ENCODE measurements at regions not wholly inside any gene's neighbourhood (a gene's known extent, or its start where the extent isn't known, plus 50 kb on each side); places are given as distances from the start of the nearest gene placed in this dataset.

GRCh38 chr17:77725846-77726245 is 232.7 kb upstream of the TNRC6C start:
- H3K36me3 Mint-ChIP-seq, result peaks cover 3% of the 10 kb centered on the region
- H3K9me3 Mint-ChIP-seq, result peaks cover 0 to 5% (median 5%) of the 10 kb centered on the region in 3 donors

DNA sequence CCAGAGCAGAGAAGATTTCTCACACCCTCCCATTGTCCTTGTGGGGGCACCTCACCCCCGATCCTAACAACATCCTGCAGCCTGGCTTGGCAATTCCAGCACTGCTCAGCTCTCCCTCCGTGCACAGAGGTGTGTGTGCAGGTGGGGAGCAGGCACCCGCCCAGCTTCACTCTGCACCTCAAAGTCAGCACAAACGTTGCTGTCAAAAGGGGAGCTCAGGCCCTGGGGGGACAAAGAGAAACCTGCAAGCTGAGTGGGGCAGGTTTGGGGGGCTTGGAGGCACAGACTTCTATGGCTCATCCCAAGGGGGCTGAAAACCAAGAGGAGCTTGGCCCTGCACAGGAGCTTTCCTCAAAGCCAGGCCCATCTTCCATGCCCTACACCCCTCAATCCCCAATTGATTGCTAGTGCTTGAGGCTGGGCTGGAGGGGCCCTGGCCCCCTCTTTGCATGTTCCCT is 231.9 kb upstream of the TNRC6C start:
- peaks cover 0 to 4% (median 2%) of the 10 kb centered on the region in 3 donors for H3K4me1 Mint-ChIP-seq
- H3K9me3 Mint-ChIP-seq, result peaks cover 0 to 7% (median 5%) of the 10 kb centered on the region in 3 donors
- H3K27ac Mint-ChIP-seq, result no peak overlapping the region
- H3K36me3 Mint-ChIP-seq, result peaks cover 3% of the 10 kb centered on the region
- H3K4me3 Mint-ChIP-seq, result no peak overlapping the region
- H3K27me3 Mint-ChIP-seq, result peaks cover 42% of the 10 kb centered on the region

More at GRCh38 chr17:77725846-77726245, 232.7 kb upstream of the TNRC6C start:
- H3K4me1 Mint-ChIP-seq, result peaks cover 0 to 4% (median 2%) of the 10 kb centered on the region in 3 donors
- H3K27me3 Mint-ChIP-seq, result peaks cover 42% of the 10 kb centered on the region
- no peak overlapping the region for H3K4me3 Mint-ChIP-seq
- no peak overlapping the region for H3K27ac Mint-ChIP-seq

DNA sequence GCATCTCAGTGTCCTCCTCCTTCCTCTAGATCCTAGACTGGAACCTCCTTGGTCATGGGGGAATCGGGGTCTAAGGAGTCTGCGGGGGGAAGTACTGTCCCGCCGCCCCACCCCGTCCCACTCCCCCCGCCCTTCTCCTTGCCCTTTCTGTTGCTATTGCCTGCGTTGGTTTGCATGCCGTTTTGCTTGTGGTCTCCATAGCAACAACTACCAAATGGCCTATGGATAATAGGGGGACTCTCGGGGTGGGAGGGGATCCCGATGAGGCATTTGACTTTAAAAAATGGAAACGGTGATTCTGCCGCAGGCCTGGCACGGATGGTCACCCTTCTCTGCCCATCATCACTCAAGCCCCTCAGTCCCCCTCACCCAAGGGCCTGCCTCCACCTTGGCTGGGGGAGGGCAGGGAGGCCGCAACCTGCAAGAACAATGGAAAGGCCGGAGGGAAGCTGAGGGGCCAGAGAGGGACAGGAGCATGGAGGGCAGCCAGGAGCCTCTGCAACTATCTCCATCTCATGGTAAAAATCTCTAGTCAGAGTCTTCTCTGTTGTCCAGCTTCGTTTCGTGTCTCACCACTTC is 231.4 kb upstream of the TNRC6C start:
- H3K27me3 Mint-ChIP-seq, result peaks cover 45% of the 10 kb centered on the region
- H3K4me3 Mint-ChIP-seq, result no peak overlapping the region
- peaks cover 3% of the 10 kb centered on the region for H3K36me3 Mint-ChIP-seq
- H3K4me1 Mint-ChIP-seq, result peaks cover 0 to 4% (median 2%) of the 10 kb centered on the region in 3 donors
- peaks cover 0 to 9% (median 5%) of the 10 kb centered on the region in 3 donors for H3K9me3 Mint-ChIP-seq
- no peak overlapping the region for H3K27ac Mint-ChIP-seq

GRCh38 chr17:77728474-77728795 is 230.1 kb upstream of the TNRC6C start:
- peaks cover 0 to 3% (median 2%) of the 10 kb centered on the region in 3 donors for H3K4me1 Mint-ChIP-seq
- peaks cover 6% of the 10 kb centered on the region for H3K36me3 Mint-ChIP-seq
- no peak overlapping the region for H3K4me3 Mint-ChIP-seq
- H3K9me3 Mint-ChIP-seq, result peaks cover 5 to 17% (median 13%) of the 10 kb centered on the region in 3 donors
- no peak overlapping the region for H3K27ac Mint-ChIP-seq
- peaks cover 38% of the 10 kb centered on the region for H3K27me3 Mint-ChIP-seq

- peaks cover 6 to 21% (median 13%) of the 10 kb centered on the region in 3 donors for H3K9me3 Mint-ChIP-seq
- H3K27me3 Mint-ChIP-seq, result peaks cover 39% of the 10 kb centered on the region
- no peak overlapping the region for H3K27ac Mint-ChIP-seq
Observed at GRCh38 chr17:77728871-77729270, 229.6 kb upstream of the TNRC6C start.

DNA sequence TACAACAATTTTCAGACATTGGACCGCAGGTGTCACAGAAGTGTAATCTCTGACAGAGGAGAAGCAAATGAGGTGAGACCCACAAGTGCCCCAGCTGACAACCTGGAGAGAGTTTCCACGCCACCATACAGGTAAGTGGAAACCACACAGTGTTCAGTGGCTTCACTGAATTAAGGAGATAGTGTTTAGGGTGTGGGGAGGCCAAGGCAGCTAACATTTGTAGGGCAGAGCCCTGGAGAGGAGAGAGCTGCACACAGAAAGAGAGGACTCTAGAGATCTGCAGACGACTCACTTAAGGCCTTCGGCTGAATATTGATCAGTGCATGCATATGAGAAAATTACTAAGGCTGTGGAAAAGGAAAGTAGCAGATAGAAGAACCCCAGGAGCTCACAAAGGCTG is 228.9 kb upstream of the TNRC6C start:
- Mint-ChIP-seq H3K27ac (no peak overlapping the region), H3K9me3 (peaks cover 6 to 21% (median 13%) of the 10 kb centered on the region in 3 donors), H3K4me3 (no peak overlapping the region), H3K27me3 (peaks cover 37% of the 10 kb centered on the region), H3K4me1 (peaks cover 0 to 2% (median 0%) of the 10 kb centered on the region in 3 donors), H3K36me3 (peaks cover 4% of the 10 kb centered on the region)

More at GRCh38 chr17:77728871-77729270, 229.6 kb upstream of the TNRC6C start:
- H3K36me3 Mint-ChIP-seq, result peaks cover 6% of the 10 kb centered on the region
- H3K4me1 Mint-ChIP-seq, result peaks cover 0 to 3% (median 2%) of the 10 kb centered on the region in 3 donors
- H3K4me3 Mint-ChIP-seq, result no peak overlapping the region

GRCh38 chr17:77730376-77730775 is 228.1 kb upstream of the TNRC6C start:
- Mint-ChIP-seq H3K9me3 (peaks cover 6 to 21% (median 13%) of the 10 kb centered on the region in 3 donors), H3K36me3 (peaks cover 4% of the 10 kb centered on the region), H3K4me3 (peak overlapping the region in 1 of 4 donors; percentile 24), H3K27me3 (peaks cover 35% of the 10 kb centered on the region), H3K27ac (no peak overlapping the region), H3K4me1 (no peaks in the 10 kb centered on the region)

DNA sequence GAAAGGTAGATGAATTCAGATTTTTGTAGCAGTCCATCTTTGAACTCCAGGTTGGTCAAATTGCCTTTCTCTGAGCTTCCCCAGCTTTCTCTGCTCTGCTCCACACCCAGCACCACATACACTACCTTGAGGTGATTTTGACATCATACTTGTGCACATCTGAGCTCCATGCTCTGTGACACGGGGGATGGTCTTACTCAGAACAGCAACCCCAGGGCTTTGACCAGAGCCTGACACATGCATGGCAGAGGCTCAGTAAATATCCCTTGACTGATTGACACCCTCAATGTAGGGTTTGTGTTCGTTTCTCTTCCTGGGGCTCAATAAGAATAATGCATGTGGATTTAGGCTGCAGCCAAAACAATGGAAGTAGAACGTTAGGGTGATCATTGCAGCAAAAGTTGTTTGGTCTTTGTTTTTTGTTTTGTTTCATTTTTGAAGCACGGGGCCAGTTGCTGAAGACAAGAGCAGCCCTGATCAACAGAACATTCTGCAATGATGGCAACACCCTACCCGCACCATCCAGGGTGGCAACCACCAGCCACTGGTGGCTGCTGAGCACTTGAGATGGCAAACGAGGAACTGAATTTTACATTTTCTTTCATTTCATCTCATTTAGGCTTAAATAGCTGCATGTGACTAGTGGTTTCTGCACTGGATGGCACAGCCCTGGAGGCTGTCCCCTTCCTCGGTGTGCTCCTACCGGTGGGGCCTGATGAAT is 224.8 kb upstream of the TNRC6C start:
- H3K36me3 Mint-ChIP-seq, result peaks cover 4% of the 10 kb centered on the region
- H3K4me3 Mint-ChIP-seq, result peak overlapping the region in 1 of 4 donors; percentile 3
- peaks cover 23% of the 10 kb centered on the region for H3K27me3 Mint-ChIP-seq

DNA sequence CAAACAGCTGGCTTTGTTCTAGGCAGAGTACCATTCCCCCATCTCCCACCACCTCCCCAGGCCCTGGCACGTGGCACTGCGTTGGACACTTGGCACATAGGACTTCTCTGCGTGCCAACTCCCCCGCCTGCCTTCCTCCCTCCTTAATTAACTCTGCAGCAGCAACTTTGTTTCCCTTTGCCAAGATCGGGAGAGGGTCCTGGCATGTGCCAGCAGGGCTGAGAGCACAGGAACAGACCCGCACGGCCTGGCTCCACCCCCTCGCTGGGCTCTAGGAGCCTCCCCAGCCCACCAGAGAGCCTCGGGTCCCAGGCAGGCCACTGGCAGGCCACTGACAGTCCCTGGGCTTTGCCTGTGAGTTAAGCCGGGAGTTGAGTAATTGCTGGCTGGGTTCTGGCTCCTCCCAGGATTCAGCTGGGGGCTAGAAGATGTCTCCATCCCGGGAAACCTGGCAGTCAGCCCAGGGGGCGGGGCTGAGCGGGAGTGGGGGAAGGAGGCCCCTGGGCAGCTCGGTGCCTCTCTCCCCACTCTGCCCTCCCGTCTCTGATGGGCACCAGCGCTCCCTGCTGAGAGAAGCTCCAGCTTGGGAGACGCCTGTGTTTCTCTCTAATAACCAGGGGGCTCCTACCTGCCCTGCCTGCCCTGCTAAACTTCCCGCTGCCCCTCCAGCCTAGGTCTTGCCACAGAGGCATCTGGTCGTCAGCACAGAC is 224.0 kb upstream of the TNRC6C start:
- H3K36me3 Mint-ChIP-seq, result peaks cover 4% of the 10 kb centered on the region
- peaks cover 19% of the 10 kb centered on the region for H3K27me3 Mint-ChIP-seq
- no peak overlapping the region for H3K27ac Mint-ChIP-seq
- no peak overlapping the region for H3K4me3 Mint-ChIP-seq
- peaks cover 6 to 21% (median 13%) of the 10 kb centered on the region in 3 donors for H3K9me3 Mint-ChIP-seq
- H3K4me1 Mint-ChIP-seq, result no peaks in the 10 kb centered on the region

More for the DNA sequence above, 224.8 kb upstream of the TNRC6C start:
- Mint-ChIP-seq H3K9me3 (peaks cover 6 to 21% (median 13%) of the 10 kb centered on the region in 3 donors), H3K27ac (no peak overlapping the region), H3K4me1 (no peaks in the 10 kb centered on the region)

- no peak overlapping the region for H3K27ac Mint-ChIP-seq
- no peaks in the 10 kb centered on the region for H3K4me1 Mint-ChIP-seq
- peaks cover 4% of the 10 kb centered on the region for H3K36me3 Mint-ChIP-seq
- no peak overlapping the region for H3K4me3 Mint-ChIP-seq
- H3K9me3 Mint-ChIP-seq, result peaks cover 6 to 21% (median 14%) of the 10 kb centered on the region in 3 donors
- peaks cover 16% of the 10 kb centered on the region for H3K27me3 Mint-ChIP-seq
Observed at GRCh38 chr17:77735081-77735565, 223.4 kb upstream of the TNRC6C start.

GRCh38 chr17:77735566-77736198 is 222.8 kb upstream of the TNRC6C start:
- Mint-ChIP-seq H3K27ac (no peak overlapping the region), H3K4me1 (no peaks in the 10 kb centered on the region), H3K36me3 (peaks cover 4% of the 10 kb centered on the region), H3K27me3 (peaks cover 20% of the 10 kb centered on the region), H3K4me3 (no peak overlapping the region), H3K9me3 (peaks cover 6 to 18% (median 11%) of the 10 kb centered on the region in 3 donors)

DNA sequence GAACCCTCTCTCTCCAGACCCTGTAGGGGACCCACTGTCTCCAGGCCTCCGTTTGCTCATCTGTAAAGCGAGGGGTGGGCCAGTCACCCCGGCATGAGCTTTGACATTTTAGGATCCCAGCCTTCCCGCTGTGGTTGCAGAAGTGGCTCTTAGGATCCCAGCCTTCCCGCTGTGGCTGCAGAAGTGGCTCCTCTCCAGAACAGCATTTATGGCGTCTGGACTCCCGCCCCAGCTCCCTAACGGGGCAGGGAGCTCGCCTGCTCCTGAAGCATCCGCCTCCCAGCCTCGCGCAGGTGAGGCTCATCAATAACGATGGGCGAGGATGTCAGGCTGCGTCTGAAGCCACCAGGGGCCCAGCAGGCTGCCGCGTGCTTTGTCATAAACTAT is 222.3 kb upstream of the TNRC6C start:
- no peak overlapping the region for H3K27ac Mint-ChIP-seq
- peaks cover 4% of the 10 kb centered on the region for H3K36me3 Mint-ChIP-seq
- H3K27me3 Mint-ChIP-seq, result peaks cover 21% of the 10 kb centered on the region
- peaks cover 6 to 16% (median 9%) of the 10 kb centered on the region in 3 donors for H3K9me3 Mint-ChIP-seq
- no peaks in the 10 kb centered on the region for H3K4me1 Mint-ChIP-seq
- H3K4me3 Mint-ChIP-seq, result no peak overlapping the region

- no peak overlapping the region for H3K4me3 Mint-ChIP-seq
- H3K4me1 Mint-ChIP-seq, result no peaks in the 10 kb centered on the region
- peaks cover 19% of the 10 kb centered on the region for H3K27me3 Mint-ChIP-seq
- H3K9me3 Mint-ChIP-seq, result peaks cover 6 to 16% (median 6%) of the 10 kb centered on the region in 3 donors
- H3K27ac Mint-ChIP-seq, result no peak overlapping the region
- peaks cover 4% of the 10 kb centered on the region for H3K36me3 Mint-ChIP-seq
Observed at GRCh38 chr17:77736721-77737120, 221.8 kb upstream of the TNRC6C start.

GRCh38 chr17:77737442-77738265 is 220.8 kb upstream of the TNRC6C start:
- H3K27ac Mint-ChIP-seq, result peak overlapping the region in 1 of 3 donors; percentile 87
- H3K4me3 Mint-ChIP-seq, result no peak overlapping the region
- peaks cover 18% of the 10 kb centered on the region for H3K27me3 Mint-ChIP-seq
- H3K9me3 Mint-ChIP-seq, result peaks cover 5 to 12% (median 6%) of the 10 kb centered on the region in 3 donors
- no peaks in the 10 kb centered on the region for H3K4me1 Mint-ChIP-seq
- peaks cover 3% of the 10 kb centered on the region for H3K36me3 Mint-ChIP-seq

Data from IgD-negative memory B cell (primary cell).